ENCODE measurements at regions not wholly inside any gene's neighbourhood (a gene's known extent, or its start where the extent isn't known, plus 50 kb on each side); places are given as distances from the start of the nearest gene placed in this dataset.

- no peak overlapping the region for H3K4me3 ChIP-seq (ENCODE audit: low read depth, low read length)
- TF ChIP-seq CTCF (IDR thresholded peaks at IDR 0.05; ENCODE audit: insufficient read depth, low read length), result no peak
- no peak for DNase-seq (ENCODE audit: low read depth)
Observed at GRCh38 chr10:2670864-2671263, 396.5 kb upstream of the PFKP start.

DNA sequence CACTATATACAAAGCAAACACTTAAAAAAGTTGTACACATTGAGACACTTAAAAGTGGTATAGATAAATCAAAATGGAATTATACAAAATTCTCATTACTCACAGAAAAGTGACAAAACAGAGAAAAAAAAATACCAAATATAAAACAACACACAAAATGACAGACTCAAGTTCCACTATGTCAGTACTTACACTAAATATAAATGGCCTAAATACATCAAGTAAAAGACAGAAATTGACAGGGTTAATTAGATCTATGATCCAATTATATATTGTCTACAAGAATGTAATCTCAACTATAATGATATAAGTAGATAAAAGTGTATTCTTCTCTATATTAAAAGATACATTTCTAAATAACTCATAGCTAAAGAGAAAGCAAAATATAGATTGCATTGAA is 401.6 kb upstream of the PFKP start:
- DNase-seq (ENCODE audit: low read depth), result no peak
- H3K4me3 ChIP-seq (ENCODE audit: low read depth, low read length), result no peak overlapping the region
- no peak for TF ChIP-seq CTCF (IDR thresholded peaks at IDR 0.05; ENCODE audit: insufficient read depth, low read length)

GRCh38 chr10:2660276-2660675 is 407.1 kb upstream of the PFKP start:
- H3K4me3 ChIP-seq (ENCODE audit: low read depth, low read length), result no peak overlapping the region
- no peak for TF ChIP-seq CTCF (IDR thresholded peaks at IDR 0.05; ENCODE audit: insufficient read depth, low read length)
- no peak for DNase-seq (ENCODE audit: low read depth)

GRCh38 chr10:2659660-2660209 is 407.6 kb upstream of the PFKP start:
- no peak for TF ChIP-seq CTCF (IDR thresholded peaks at IDR 0.05; ENCODE audit: insufficient read depth, low read length)

GRCh38 chr10:2658780-2659179 is 408.6 kb upstream of the PFKP start:
- no peak overlapping the region for H3K4me3 ChIP-seq (ENCODE audit: low read depth, low read length)
- TF ChIP-seq CTCF (IDR thresholded peaks at IDR 0.05; ENCODE audit: insufficient read depth, low read length), result no peak

More at GRCh38 chr10:2659660-2660209, 407.6 kb upstream of the PFKP start:
- no peak overlapping the region for H3K4me3 ChIP-seq (ENCODE audit: low read depth, low read length)
- DNase-seq (ENCODE audit: low read depth), result no peak

GRCh38 chr10:2650328-2650727 is 417.0 kb upstream of the PFKP start:
- no peak for DNase-seq (ENCODE audit: low read depth)
- no peak for TF ChIP-seq CTCF (IDR thresholded peaks at IDR 0.05; ENCODE audit: insufficient read depth, low read length)
- no peak overlapping the region for H3K4me3 ChIP-seq (ENCODE audit: low read depth, low read length)

More at GRCh38 chr10:2658780-2659179, 408.6 kb upstream of the PFKP start:
- no peak for DNase-seq (ENCODE audit: low read depth)

DNA sequence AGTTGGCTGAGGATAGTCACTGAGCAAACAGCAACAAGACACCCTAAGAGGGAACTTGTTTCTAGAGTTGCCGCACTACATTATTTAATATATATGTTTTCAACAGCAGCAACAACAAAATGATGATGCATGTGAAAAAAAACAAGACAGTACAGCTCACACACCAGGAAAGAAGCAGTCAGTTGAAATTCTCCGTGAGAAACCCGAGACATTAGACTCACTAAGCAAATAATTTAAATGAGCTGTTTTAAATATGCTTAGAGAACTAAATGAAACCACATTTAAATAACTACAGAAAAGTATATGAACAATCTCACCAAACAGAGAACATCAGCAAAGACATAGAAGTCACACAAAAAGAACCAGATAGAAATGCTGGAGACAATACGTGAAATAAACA is 426.3 kb upstream of the PFKP start:
- no peak overlapping the region for H3K4me3 ChIP-seq (ENCODE audit: low read depth, low read length)
- TF ChIP-seq CTCF (IDR thresholded peaks at IDR 0.05; ENCODE audit: insufficient read depth, low read length), result no peak
- no peak for DNase-seq (ENCODE audit: low read depth)
